Testis (tissue), 2 donors: ENCODE measurements at regions not wholly inside any gene's neighbourhood (a gene's known extent, or its start where the extent isn't known, plus 50 kb on each side); places are given as distances from the start of the nearest gene placed in this dataset.

ENCODE experiments used
- CTCF ChIP-seq, 3 experiments: fragments of 450-650 bp in 2 of 3; fragments of 200-600 bp in 1 of 3; sonication (generic) in 1 of 3; IDR thresholded peaks; one replicate each; pipeline ENCODE4 v1.5.1; 2016 to 2019; ENCODE audit warnings: antibody characterized with exemption in 3 of 3, mild to moderate bottlenecking in 2 of 3, moderate library complexity in 1 of 3
- POLR2A ChIP-seq: fragments of 450-650 bp; IDR thresholded peaks from one replicate; pipeline ENCODE4 v1.6.1; 2017; ENCODE audit warnings: antibody characterized with exemption, mild to moderate bottlenecking, moderate library complexity

- no peak for TF ChIP-seq CTCF (IDR thresholded peaks at IDR 0.05)
- TF ChIP-seq POLR2A = no peak
These were observed 466.5 kb downstream of the BRD1 start for GRCh38 chr22:49361164-49361563.
